OCI-LY7 (cell line): ENCODE measurements at regions not wholly inside any gene's neighbourhood (a gene's known extent, or its start where the extent isn't known, plus 50 kb on each side); places are given as distances from the start of the nearest gene placed in this dataset.

Source experiments
- CTCF ChIP-seq: fragments of 200-600 bp; sonication (generic); conservative IDR thresholded peaks from 2 replicates; pipeline ENCODE4 v1.5.1; 2014; ENCODE audit warnings: mild to moderate bottlenecking, antibody characterized with exemption, low read length, moderate library complexity, mixed read lengths
- EZH2phosphoT487 ChIP-seq: fragments of 200-600 bp; sonication (generic); IDR thresholded peaks from 2 replicates; pipeline ENCODE4 v1.6.1; 2018; ENCODE audit warnings: low read depth, borderline replicate concordance, mild to moderate bottlenecking, mixed run types, antibody characterized with exemption, low read length, moderate library complexity, mixed read lengths

GRCh38 chr5:56359809-56360685 is 126.9 kb upstream of the ANKRD55 start:
- TF ChIP-seq CTCF (no peak), EZH2phosphoT487 (no peak)
